Esophagus squamous epithelium (tissue), 4 donors: ENCODE measurements at regions not wholly inside any gene's neighbourhood (a gene's known extent, or its start where the extent isn't known, plus 50 kb on each side); places are given as distances from the start of the nearest gene placed in this dataset.

ENCODE experiments used
- POLR2A ChIP-seq, 4 donors: fragments of 450-650 bp; IDR thresholded peaks; one replicate each; pipeline ENCODE4 v1.6.1; 2017; ENCODE audit warnings: antibody characterized with exemption in 4 of 4, mild to moderate bottlenecking in 4 of 4, moderate library complexity in 3 of 4
- TF ChIP-seq, protein P1 (sequence below), 6 experiments: fragments of 450-650 bp in 4 of 6; fragments of 200-600 bp in 2 of 6; sonication (generic) in 2 of 6; IDR thresholded peaks; one replicate each; pipeline ENCODE4 v1.5.1; 2016 to 2019; ENCODE audit warnings: antibody characterized with exemption in 6 of 6, mild to moderate bottlenecking in 4 of 6, moderate library complexity in 4 of 6

DNA sequence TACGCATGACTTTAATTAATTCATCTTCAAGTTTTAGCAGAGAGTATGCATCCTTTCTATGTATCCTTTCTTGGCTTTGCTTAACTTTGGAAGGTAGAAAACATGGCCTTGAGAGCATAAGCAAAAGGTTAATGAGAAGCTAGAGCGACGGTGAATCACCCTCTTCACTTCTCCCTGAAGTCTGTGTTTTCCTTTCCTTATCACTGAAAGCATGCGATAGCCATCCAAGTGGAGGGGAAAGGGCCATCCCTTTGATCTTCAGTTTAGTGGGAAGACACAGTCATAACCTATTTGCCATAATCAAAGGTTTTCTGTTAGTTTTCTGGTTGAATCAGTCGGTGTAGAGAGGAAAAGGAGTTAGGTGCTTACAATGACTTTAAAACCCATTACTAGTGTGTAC, 354.0 kb upstream of the ROBO2 start:
- TF ChIP-seq, protein P1, sequence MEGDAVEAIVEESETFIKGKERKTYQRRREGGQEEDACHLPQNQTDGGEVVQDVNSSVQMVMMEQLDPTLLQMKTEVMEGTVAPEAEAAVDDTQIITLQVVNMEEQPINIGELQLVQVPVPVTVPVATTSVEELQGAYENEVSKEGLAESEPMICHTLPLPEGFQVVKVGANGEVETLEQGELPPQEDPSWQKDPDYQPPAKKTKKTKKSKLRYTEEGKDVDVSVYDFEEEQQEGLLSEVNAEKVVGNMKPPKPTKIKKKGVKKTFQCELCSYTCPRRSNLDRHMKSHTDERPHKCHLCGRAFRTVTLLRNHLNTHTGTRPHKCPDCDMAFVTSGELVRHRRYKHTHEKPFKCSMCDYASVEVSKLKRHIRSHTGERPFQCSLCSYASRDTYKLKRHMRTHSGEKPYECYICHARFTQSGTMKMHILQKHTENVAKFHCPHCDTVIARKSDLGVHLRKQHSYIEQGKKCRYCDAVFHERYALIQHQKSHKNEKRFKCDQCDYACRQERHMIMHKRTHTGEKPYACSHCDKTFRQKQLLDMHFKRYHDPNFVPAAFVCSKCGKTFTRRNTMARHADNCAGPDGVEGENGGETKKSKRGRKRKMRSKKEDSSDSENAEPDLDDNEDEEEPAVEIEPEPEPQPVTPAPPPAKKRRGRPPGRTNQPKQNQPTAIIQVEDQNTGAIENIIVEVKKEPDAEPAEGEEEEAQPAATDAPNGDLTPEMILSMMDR (IDR thresholded peaks at IDR 0.05) = no peak
- no peak for TF ChIP-seq POLR2A (IDR thresholded peaks at IDR 0.05)
